Activated naive CD4-positive, alpha-beta T cell treated with anti-CD3 and anti-CD28 coated beads, Interleukin-2, amount 50 U/mL, for 24 hours (primary cell): ENCODE measurements at regions not wholly inside any gene's neighbourhood (a gene's known extent, or its start where the extent isn't known, plus 50 kb on each side); places are given as distances from the start of the nearest gene placed in this dataset.
A peak's percentile ranks its signal among the peaks of the same experiment; 100 is the strongest.
"Not testable (repeated sequence)": the region's sequence is repeated elsewhere in the genome, so short reads cannot be mapped to it uniquely, and the experiment has no call there.

Experiments
- H3K27ac Mint-ChIP-seq: one replicate; pipeline ENCODE4 v1.8.0; 2021; ENCODE audit warnings: mild to moderate bottlenecking, mixed read lengths
- H3K27me3 Mint-ChIP-seq: one replicate; pipeline ENCODE4 v1.8.0; 2021; ENCODE audit warnings: mixed read lengths
- H3K36me3 Mint-ChIP-seq: one replicate; pipeline ENCODE4 v1.8.0; 2021; ENCODE audit warnings: mixed read lengths
- H3K4me1 Mint-ChIP-seq: one replicate; pipeline ENCODE4 v1.8.0; 2021; ENCODE audit warnings: mixed read lengths
- H3K4me3 Mint-ChIP-seq: one replicate; pipeline ENCODE4 v1.8.0; 2021; ENCODE audit warnings: mild to moderate bottlenecking, mixed read lengths
- H3K9me3 Mint-ChIP-seq: one replicate; pipeline ENCODE4 v1.8.0; 2021; ENCODE audit warnings: mixed read lengths

DNA sequence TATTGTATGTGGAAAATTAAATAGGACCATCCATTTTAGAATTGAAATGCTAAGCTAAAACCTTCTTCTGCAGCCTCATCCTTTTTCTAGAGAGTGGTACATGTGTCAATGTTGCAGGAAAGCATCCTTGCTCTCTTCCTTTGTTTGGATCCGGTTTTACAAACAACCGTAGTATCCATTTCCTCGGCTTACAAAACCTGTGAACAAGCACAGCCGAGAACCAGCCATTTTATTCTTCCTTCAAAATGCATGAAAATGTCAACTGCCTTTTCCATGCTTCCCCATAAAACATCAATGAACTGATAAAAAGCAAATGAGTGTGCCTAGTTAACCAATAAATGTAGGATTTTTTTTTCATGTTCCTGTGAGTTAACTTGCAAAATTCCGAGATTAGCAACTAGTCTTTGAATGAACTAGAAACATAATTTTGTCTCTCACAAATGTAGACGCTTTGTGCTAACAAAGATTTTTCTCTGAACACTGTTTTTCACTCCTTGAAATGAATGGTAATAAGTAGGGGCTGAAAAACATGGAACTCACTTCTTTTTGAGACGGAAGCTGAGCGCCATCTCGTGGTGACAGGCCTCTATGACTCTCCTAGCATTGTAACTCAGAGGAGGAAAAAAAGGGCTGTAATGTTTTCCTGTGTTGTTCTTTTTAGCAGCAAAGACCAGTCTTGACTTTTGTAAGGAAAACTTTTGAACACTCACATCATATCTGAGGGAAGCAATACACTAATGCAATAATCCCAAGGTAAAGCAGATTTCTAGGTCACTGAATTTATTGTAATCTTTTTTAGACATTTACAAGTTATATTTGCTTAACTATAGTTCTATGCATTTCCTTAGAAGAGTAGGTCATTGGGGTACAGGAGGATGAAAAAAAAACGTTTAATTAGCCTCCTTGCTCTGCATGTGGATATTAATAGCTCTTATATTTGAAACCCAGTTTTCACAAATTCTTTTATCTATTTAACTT lies 157.4 kb upstream of the FOXG1 start:
- Mint-ChIP-seq H3K27ac (no peak overlapping the region), H3K9me3 (no peaks in the 10 kb centered on the region), H3K4me1 (no peaks in the 10 kb centered on the region), H3K4me3 (no peak overlapping the region), H3K27me3 (no peaks in the 10 kb centered on the region), H3K36me3 (no peaks in the 10 kb centered on the region)

DNA sequence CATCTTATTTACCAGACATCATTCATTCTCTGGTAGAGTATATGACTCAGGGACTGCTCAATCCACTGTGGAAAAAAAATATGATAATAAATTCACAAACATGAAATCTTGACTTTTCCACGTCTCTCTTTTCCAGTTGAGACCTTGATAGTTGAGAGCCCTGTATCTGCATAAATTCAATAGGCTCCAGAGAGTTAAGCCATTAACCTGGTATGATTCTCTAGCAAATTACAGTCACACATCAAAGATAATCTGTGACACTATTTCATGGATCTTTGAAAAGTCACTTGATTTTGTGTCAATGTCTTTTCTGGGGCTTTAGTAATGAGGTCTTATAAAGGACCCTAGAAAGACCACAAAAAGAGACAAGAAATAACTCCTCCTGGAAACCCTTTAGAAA lies 154.2 kb upstream of the FOXG1 start:
- H3K36me3 Mint-ChIP-seq: no peaks in the 10 kb centered on the region
- no peak overlapping the region for H3K4me3 Mint-ChIP-seq
- no peak overlapping the region for H3K27ac Mint-ChIP-seq
- no peaks in the 10 kb centered on the region for H3K27me3 Mint-ChIP-seq
- no peaks in the 10 kb centered on the region for H3K4me1 Mint-ChIP-seq
- no peaks in the 10 kb centered on the region for H3K9me3 Mint-ChIP-seq

DNA sequence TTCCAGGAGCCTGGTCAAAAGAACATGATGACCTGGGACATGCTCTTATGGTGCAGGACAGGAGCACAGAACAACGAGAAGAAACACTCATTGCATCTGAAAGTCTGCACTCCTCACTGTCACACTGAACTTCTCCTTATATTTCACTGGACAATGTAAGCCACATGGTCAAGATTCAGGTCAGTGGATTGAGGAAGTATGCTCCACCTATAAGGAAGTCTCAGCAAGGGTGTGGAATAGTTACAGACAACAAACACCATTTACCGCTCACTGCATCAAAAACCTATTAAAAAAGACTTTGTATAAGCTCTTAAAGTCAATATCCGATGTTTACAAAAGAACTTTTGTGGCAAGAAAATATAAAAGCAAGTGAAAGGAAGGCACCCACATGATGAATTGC lies 153.1 kb upstream of the FOXG1 start:
- Mint-ChIP-seq H3K27ac (no peak overlapping the region), H3K36me3 (no peaks in the 10 kb centered on the region), H3K4me1 (no peaks in the 10 kb centered on the region), H3K4me3 (no peak overlapping the region), H3K27me3 (no peaks in the 10 kb centered on the region), H3K9me3 (no peaks in the 10 kb centered on the region)

DNA sequence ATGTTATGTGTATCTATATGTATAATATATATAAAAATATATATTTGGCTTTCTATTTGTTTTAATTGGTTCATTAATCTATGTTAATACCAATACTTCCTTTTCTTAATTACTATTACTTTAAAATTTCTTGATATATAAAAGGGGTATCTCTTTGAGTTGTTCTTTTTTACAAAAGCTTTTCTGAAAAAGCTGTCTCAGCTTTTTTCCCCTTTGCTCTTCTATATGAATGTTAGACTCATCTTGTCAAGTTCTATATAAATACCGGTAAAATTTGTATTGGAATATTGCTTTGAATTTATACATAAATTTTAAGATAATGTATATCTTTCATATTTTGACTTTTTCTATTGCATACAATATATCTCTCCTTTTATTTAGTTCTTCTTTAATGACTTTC lies 139.8 kb upstream of the FOXG1 start:
- H3K4me3 Mint-ChIP-seq: no peak overlapping the region
- H3K36me3 Mint-ChIP-seq: no peaks in the 10 kb centered on the region
- no peak overlapping the region for H3K27ac Mint-ChIP-seq
- H3K4me1 Mint-ChIP-seq: no peaks in the 10 kb centered on the region
- no peaks in the 10 kb centered on the region for H3K27me3 Mint-ChIP-seq
- peaks cover 8% of the 10 kb centered on the region for H3K9me3 Mint-ChIP-seq

DNA sequence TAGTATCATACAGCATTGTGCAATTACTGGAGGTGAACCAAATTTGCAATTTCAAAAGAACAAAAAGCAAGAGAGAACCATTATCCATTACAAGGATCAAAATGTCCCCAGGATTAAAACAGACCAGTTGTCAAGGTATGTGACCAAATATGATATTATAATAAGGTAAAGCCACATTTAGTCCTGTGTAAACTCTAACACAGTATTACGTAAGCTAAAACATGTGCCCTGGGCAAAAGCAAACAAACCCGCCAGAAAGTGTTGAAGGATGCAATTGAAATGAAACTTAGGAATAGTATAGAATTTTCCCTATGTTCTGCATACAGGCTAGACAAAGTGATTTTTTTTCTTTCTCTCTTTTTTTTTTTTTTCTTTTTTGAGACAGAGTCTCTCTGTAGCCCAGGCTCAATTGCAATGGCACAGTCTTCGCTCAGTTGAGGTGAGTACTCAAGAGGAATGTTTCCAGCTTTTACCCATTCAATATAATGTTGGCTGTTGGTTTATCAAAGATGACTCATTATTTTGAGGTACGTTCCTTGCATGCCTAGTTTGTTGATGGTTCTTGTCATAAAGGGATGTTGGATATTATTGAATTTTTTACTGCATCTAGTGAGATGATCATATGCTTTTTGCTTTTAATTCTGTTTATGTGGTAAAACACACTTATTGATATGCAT lies 137.1 kb upstream of the FOXG1 start:
- Mint-ChIP-seq H3K4me1 (no peaks in the 10 kb centered on the region), H3K27me3 (no peaks in the 10 kb centered on the region), H3K27ac (no peak overlapping the region), H3K36me3 (no peaks in the 10 kb centered on the region), H3K4me3 (no peak overlapping the region), H3K9me3 (peaks cover 11% of the 10 kb centered on the region)

DNA sequence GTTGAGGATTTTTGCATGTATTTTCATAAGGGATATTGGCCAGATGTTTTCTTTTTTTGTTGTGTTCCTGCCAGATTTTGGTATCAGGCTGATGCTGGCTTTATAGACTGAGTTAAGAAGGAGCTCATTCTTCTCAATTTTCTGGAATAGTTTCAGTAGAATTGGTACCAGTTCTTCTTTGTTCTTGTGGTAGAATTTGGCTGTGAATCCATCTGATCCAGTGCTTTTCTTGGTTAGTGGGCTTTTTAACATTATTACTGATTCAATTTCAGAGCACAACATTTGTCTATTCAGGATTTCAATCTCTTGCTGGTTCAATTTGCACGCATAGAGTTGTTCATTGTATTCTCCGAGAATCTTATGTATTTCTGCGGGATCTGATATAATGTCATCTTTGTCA lies 136.5 kb upstream of the FOXG1 start:
- no peak overlapping the region for H3K4me3 Mint-ChIP-seq
- H3K4me1 Mint-ChIP-seq: no peaks in the 10 kb centered on the region
- H3K9me3 Mint-ChIP-seq: peaks cover 11% of the 10 kb centered on the region
- no peaks in the 10 kb centered on the region for H3K36me3 Mint-ChIP-seq
- H3K27me3 Mint-ChIP-seq: no peaks in the 10 kb centered on the region
- no peak overlapping the region for H3K27ac Mint-ChIP-seq

DNA sequence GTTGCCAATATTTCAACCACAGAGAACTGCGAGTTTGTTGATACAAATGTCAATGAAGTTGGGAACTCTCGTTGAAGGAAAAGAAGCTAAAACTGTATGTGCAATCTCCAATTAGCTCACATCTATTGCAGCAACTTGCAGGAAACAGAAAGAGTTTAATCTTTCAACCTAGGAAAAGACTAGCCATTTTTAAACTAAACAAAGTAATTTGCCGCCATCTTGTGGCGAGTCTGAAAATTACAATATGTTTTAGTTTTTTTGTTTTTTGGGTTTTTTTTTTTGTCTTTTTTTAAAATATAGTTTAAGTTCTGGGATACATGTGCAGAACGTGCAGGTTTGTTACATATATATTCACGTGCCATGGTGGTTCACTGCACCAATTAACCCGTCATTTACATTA lies 131.2 kb upstream of the FOXG1 start:
- Mint-ChIP-seq H3K36me3 (no peaks in the 10 kb centered on the region), H3K27ac (no peak overlapping the region), H3K27me3 (no peaks in the 10 kb centered on the region), H3K4me3 (no peak overlapping the region), H3K4me1 (no peaks in the 10 kb centered on the region), H3K9me3 (peaks cover 11% of the 10 kb centered on the region)

DNA sequence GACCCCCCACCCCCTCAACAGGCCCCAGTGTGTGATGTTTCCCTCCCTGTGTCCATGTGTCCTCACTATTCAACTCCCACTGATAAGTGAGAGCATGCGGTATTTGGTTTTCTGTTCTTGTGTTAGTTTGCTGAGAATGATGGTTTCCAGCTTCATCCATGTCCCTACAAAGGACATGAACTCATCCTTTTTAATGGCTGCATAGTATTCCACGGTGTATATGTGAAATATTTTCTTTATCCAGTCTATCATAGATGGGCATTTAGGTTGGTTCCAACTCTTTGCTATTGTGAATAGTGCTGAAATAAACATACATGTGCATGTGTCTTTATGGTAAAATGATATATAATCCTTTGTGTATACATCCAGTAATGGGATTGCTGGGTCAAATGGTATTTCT lies 130.8 kb upstream of the FOXG1 start:
- not testable (repeated sequence) for H3K4me1 Mint-ChIP-seq, H3K4me3 Mint-ChIP-seq, H3K9me3 Mint-ChIP-seq, H3K27me3 Mint-ChIP-seq, H3K36me3 Mint-ChIP-seq
- H3K27ac Mint-ChIP-seq: peak overlapping the region; percentile 32

DNA sequence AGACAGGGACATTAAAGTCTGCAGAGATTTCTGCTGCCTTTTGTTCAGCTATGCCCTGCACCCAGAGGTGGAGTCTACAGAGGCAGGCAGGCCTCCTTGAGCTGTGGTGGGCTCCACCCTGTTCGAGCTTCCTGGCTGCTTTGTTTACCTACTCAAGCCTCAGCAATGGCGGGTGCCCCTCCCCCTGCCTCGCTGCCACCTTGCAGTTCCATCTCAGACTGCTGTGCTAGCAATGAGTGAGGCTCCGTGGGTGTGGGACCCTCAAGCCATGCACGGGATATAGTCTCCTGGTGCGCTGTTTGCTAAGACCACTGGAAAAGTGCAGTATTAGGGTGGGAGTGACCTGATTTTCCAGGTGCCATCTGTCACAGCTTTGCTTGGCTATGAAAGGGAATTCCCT lies 125.4 kb upstream of the FOXG1 start:
- H3K9me3 Mint-ChIP-seq: peaks cover 12% of the 10 kb centered on the region
- not testable (repeated sequence) for H3K4me3 Mint-ChIP-seq, H3K27ac Mint-ChIP-seq, H3K27me3 Mint-ChIP-seq, H3K36me3 Mint-ChIP-seq, H3K4me1 Mint-ChIP-seq

DNA sequence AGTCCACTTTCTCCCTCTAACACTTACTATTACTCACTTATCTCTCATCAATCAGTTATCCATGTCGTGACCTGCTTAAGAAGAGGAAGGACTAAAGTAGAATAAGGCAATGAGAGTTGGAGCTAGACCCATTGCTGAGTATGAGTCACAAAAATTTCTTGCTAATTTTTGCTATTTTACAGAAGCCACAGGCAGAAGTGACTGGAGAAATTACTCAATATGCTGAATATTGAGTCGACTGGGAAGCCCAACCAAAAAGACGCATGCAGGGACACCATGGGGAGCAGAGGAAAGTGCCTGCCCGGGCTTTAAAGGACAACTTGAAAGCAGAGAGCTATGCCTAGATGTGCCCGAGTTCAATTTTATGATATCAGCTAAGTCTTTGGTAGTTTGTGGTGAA lies 115.4 kb upstream of the FOXG1 start:
- no peak overlapping the region for H3K4me3 Mint-ChIP-seq
- peaks cover 6% of the 10 kb centered on the region for H3K9me3 Mint-ChIP-seq
- no peaks in the 10 kb centered on the region for H3K27me3 Mint-ChIP-seq
- no peaks in the 10 kb centered on the region for H3K36me3 Mint-ChIP-seq
- H3K27ac Mint-ChIP-seq: no peak overlapping the region
- H3K4me1 Mint-ChIP-seq: no peaks in the 10 kb centered on the region

DNA sequence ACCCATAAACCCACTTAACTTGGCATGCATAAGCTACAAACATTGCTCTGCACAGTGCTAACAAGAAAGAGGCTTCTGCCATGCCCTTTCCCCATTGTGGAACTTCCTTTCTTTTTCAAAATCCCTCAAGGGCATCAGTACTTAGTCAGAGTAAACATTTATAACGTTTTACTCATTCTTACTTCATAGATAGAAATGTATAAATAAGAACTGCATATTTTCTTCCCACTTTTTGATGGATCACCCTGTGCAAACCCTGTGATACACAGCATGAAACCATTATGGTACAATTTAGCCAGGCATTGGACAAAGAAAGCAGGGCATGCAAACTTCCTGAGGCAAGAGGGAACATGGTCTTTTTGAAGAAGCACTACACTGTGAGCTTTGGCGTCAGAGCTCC lies 113.8 kb upstream of the FOXG1 start:
- Mint-ChIP-seq H3K4me3 (no peak overlapping the region), H3K27me3 (no peaks in the 10 kb centered on the region), H3K27ac (no peak overlapping the region), H3K36me3 (no peaks in the 10 kb centered on the region), H3K4me1 (no peaks in the 10 kb centered on the region), H3K9me3 (peaks cover 6% of the 10 kb centered on the region)

DNA sequence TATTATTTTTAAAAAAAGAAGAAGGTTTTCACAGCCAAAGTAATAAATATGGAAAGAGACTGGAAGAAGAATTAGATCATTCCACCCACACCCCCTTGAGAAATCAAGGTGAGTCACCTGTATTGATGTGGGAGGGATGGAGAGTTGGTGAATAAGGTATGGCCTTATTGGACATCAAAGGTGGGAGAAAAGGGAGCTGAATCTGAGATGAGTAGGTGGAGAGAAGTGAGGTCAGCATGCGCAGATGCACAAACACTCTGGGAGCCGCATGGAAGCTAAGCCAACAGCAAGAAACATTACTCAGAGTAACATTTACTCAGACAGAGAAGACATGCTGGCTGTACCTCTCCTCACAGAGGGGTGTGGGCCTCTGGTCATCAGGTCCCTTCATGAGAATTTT lies 113.1 kb upstream of the FOXG1 start:
- Mint-ChIP-seq H3K36me3 (no peaks in the 10 kb centered on the region), H3K27ac (no peak overlapping the region), H3K27me3 (no peaks in the 10 kb centered on the region), H3K4me3 (no peak overlapping the region), H3K9me3 (peaks cover 6% of the 10 kb centered on the region), H3K4me1 (no peaks in the 10 kb centered on the region)

DNA sequence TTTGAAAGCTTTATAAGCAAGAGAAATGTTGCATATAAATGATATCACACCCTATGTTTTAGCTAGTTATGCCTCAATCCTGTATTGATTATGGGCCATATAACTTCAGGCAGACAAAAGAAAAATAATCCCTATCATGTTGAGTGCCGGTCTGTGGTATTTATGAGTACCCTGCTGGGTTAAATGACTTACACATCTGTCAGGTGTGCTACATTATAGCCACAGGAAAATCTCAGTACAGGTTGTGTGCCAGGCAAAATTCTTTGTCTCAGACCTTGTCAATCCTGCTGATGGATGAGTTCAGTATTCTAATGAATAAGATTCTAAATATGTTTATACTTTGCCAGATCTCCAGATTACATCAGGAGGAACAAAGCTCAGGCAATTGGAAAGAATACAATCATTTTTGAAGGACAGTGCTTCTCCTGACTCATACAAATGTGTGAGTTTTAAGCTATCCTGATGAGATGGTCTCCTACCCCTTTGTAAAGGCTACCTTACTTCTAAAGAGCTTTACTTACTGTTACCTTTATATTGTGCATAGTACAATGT lies 109.8 kb upstream of the FOXG1 start:
- Mint-ChIP-seq H3K27me3 (no peaks in the 10 kb centered on the region), H3K9me3 (no peaks in the 10 kb centered on the region), H3K36me3 (no peaks in the 10 kb centered on the region), H3K27ac (no peak overlapping the region), H3K4me3 (no peak overlapping the region), H3K4me1 (no peaks in the 10 kb centered on the region)

DNA sequence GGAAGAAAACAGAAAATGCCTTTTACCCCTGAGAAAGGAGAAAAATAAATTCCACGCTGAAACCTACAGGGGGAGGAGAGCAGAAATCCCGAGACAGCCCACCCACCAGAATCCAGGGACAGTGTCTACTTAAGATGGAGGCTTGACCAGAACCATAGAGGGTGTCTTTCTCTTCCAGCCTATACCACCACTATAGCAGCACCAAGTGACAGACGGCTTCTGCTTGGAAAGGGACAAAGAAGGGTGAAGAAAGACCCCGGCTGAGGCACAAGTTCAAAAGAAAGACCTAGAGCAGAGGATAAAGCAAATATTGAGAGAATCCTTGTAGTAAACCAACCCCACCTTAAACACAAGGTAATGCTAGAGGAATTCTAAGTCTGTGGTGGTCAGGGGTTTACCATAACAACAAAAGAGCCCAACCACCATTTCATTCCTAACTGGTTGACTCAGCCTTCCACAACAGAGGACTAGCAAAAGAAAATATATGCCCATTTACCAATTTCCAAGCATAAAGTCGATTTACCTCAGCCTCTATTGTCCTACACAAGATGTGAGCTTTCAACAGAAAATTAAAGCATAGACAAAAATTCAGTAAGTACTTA lies 105.3 kb upstream of the FOXG1 start:
- no peaks in the 10 kb centered on the region for H3K9me3 Mint-ChIP-seq
- no peak overlapping the region for H3K4me3 Mint-ChIP-seq
- H3K27me3 Mint-ChIP-seq: no peaks in the 10 kb centered on the region
- no peak overlapping the region for H3K27ac Mint-ChIP-seq
- no peaks in the 10 kb centered on the region for H3K36me3 Mint-ChIP-seq
- no peaks in the 10 kb centered on the region for H3K4me1 Mint-ChIP-seq

DNA sequence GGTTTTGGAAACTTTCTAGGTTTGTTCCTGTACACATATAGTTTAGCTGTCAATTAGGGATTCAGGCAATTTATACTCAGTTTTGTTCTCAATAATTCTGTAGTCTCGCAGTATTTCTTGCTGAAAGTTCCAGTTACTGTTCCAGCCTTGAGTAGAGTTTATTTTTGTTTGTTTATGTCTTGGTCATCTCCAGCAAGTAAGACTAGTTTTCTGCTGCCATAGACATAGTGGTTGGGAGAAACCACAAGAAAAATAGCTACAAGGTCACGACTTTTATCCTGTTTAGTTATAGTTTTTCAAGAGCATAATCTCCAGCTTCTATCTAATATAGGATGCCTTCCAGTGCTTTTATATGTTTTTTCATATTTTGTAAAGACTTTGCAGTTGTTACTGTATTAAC lies 99.6 kb upstream of the FOXG1 start:
- no peak overlapping the region for H3K27ac Mint-ChIP-seq

DNA sequence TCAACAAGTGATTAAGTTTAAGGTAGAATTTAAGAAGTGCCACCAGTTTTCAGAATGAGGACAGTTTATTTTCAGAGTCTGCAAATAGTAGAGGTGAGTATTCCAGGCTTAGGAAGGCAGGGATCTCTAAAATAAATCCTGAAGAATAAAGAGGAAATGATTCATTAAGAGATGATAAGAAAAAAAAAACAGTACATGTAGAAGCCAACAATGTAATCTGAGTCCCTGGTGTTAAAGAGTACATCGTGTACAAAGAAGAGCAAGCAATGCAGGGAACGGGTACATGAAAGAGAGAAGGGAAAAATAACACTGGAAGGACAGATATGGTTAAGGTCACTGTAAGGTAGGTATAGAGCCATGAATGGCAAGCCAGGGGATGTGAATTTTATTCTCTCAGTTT lies 95.2 kb upstream of the FOXG1 start:
- Mint-ChIP-seq H3K4me1 (no peaks in the 10 kb centered on the region), H3K27ac (no peak overlapping the region), H3K4me3 (no peak overlapping the region), H3K27me3 (no peaks in the 10 kb centered on the region), H3K9me3 (peaks cover 2% of the 10 kb centered on the region), H3K36me3 (no peaks in the 10 kb centered on the region)

More for the DNA sequence above, 99.6 kb upstream of the FOXG1 start:
- no peaks in the 10 kb centered on the region for H3K36me3 Mint-ChIP-seq
- no peaks in the 10 kb centered on the region for H3K9me3 Mint-ChIP-seq
- H3K4me3 Mint-ChIP-seq: no peak overlapping the region
- no peaks in the 10 kb centered on the region for H3K27me3 Mint-ChIP-seq
- no peaks in the 10 kb centered on the region for H3K4me1 Mint-ChIP-seq
